Nephron progenitor cell (in vitro differentiated cells): ENCODE measurements at regions not wholly inside any gene's neighbourhood (a gene's known extent, or its start where the extent isn't known, plus 50 kb on each side); places are given as distances from the start of the nearest gene placed in this dataset.
"Not testable (repeated sequence)": the region's sequence is repeated elsewhere in the genome, so short reads cannot be mapped to it uniquely, and the experiment has no call there.

Source experiments
- DNase-seq: peaks from one replicate; pipeline ENCODE4 v3.0.0; 2021
- H3K27ac Mint-ChIP-seq: 2 replicates; pipeline ENCODE4 v1.8.0; 2021; ENCODE audit warnings: mild to moderate bottlenecking, moderate library complexity, mixed read lengths
- H3K27me3 Mint-ChIP-seq: 2 replicates; pipeline ENCODE4 v1.8.0; 2021; ENCODE audit warnings: mild to moderate bottlenecking, low read depth, mixed read lengths; ENCODE audit not compliant: poor library complexity
- H3K36me3 Mint-ChIP-seq: 2 replicates; pipeline ENCODE4 v1.8.0; 2021; ENCODE audit warnings: low read depth, mixed read lengths
- H3K4me1 Mint-ChIP-seq: 2 replicates; pipeline ENCODE4 v1.8.0; 2021; ENCODE audit warnings: mixed read lengths
- H3K4me3 Mint-ChIP-seq: 2 replicates; pipeline ENCODE4 v1.8.0; 2021; ENCODE audit warnings: mild to moderate bottlenecking, moderate library complexity, mixed read lengths
- H3K9me3 Mint-ChIP-seq: 2 replicates; pipeline ENCODE4 v1.8.0; 2021; ENCODE audit warnings: mild to moderate bottlenecking, moderate library complexity, mixed read lengths
- CTCF ChIP-seq: fragments of 200-600 bp; sonication (generic); IDR thresholded peaks from 2 replicates; pipeline ENCODE4 v1.5.0; 2021; ENCODE audit warnings: antibody characterized with exemption

DNA sequence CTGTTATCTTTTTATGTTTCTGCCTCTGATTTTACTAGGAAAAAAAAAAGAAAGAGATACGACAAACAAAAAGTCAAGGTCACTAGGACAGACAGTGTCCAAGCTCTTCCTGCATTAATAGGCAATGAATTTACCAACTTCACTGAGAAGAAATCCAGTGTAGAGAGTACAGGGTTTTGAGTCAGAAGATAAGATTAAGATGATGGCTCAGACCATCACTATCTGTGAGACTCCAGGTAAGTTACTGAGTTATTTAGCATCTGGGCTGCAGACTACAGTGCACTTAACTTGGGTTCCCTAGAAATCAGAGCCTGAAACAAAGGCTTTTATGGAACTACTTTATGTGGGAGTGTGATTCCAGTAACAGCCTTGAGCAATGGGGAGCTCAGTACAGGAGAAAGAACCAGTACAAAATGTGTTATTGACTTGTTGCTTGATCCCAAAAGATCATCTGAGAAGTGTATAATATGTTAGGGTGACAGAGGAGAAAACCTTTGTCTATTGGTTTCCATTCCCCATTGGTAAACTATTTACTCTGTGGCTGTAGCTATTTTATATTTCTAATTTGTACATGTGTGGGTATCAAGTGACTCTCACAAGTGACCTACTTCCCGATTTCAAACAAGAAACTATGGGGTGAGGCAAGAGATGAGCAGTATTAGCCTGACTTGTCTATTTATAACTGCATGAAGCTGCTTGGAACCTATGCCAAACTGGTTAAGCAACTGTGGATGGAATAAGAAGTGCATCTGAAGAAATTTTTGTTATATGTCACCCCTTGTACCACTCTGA, 395.8 kb downstream of the RAB38 start:
- H3K27me3 Mint-ChIP-seq = peaks cover 4% of the 10 kb centered on the region
- H3K9me3 Mint-ChIP-seq = peaks cover 3% of the 10 kb centered on the region
- TF ChIP-seq CTCF = no peak
- H3K4me1 Mint-ChIP-seq = no peaks in the 10 kb centered on the region
- no peaks in the 10 kb centered on the region for H3K36me3 Mint-ChIP-seq
- no peak overlapping the region for H3K4me3 Mint-ChIP-seq
- DNase-seq = no peak
- no peak overlapping the region for H3K27ac Mint-ChIP-seq

- TF ChIP-seq CTCF = no peak
- H3K9me3 Mint-ChIP-seq = peaks cover 3% of the 10 kb centered on the region
- no peaks in the 10 kb centered on the region for H3K4me1 Mint-ChIP-seq
- peaks cover 4% of the 10 kb centered on the region for H3K27me3 Mint-ChIP-seq
- no peak overlapping the region for H3K27ac Mint-ChIP-seq
- H3K36me3 Mint-ChIP-seq = no peaks in the 10 kb centered on the region
- H3K4me3 Mint-ChIP-seq = no peak overlapping the region
- DNase-seq = no peak
These were observed 396.9 kb downstream of the RAB38 start for GRCh38 chr11:87778357-87778756.

DNA sequence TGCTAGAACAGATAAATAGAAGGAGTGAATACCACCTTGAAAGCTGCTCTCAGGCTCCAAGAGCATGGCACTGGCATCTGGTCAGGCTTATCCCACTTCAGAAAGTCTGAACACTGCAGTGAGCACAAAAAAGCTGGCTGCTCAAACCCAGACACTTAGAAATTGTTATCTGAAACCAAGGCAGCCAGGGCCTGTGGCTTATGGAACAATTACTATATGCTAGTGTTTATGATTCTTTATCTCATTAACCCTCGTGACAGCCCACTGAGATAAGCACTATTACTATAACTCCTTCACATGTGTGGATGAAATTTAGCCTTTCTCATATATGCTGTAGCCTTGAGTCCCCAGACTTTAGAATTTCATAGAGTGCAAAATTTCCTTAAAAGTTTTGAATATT, 400.2 kb downstream of the RAB38 start:
- H3K9me3 Mint-ChIP-seq = no peaks in the 10 kb centered on the region
- TF ChIP-seq CTCF = no peak
- H3K27me3 Mint-ChIP-seq = no peaks in the 10 kb centered on the region
- H3K4me1 Mint-ChIP-seq = no peaks in the 10 kb centered on the region
- H3K36me3 Mint-ChIP-seq = no peaks in the 10 kb centered on the region
- H3K27ac Mint-ChIP-seq = no peak overlapping the region
- no peak overlapping the region for H3K4me3 Mint-ChIP-seq
- DNase-seq = no peak

GRCh38 chr11:87769661-87770060, 405.6 kb downstream of the RAB38 start:
- Mint-ChIP-seq H3K27me3 (no peaks in the 10 kb centered on the region), H3K36me3 (no peaks in the 10 kb centered on the region), H3K27ac (no peak overlapping the region), H3K4me1 (no peaks in the 10 kb centered on the region), H3K9me3 (no peaks in the 10 kb centered on the region), H3K4me3 (no peak overlapping the region)
- DNase-seq = no peak
- TF ChIP-seq CTCF = no peak

- Mint-ChIP-seq H3K9me3 (peaks cover 13% of the 10 kb centered on the region), H3K4me3 (no peak overlapping the region)
- no peak for TF ChIP-seq CTCF
These were observed 407.6 kb downstream of the RAB38 start for GRCh38 chr11:87767615-87768014.

DNA sequence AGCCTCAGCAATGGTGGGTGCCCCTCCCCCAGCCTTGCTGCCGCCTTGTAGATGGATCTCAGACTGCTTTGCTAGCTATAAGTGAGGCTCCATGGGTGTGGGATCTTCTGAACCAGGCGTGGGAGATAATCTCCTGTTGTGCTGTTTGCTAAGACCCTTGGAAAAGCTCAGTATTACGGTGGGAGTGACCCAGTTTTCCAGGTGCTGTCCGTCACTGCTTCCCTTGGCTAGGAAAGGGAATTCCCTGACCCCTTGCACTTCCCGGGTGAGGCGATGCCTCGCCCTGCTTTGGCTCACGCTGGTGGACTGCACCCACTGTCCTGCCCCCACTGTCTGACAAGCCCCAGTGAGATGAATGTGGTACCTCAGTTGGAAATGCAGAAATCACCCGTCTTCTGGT, 411.2 kb downstream of the RAB38 start:
- H3K27me3 Mint-ChIP-seq, H3K4me1 Mint-ChIP-seq, H3K27ac Mint-ChIP-seq, DNase-seq, H3K4me3 Mint-ChIP-seq, H3K36me3 Mint-ChIP-seq: not testable (repeated sequence)
- H3K9me3 Mint-ChIP-seq = peaks cover 23% of the 10 kb centered on the region

More at GRCh38 chr11:87767615-87768014, 407.6 kb downstream of the RAB38 start:
- Mint-ChIP-seq H3K4me1 (no peaks in the 10 kb centered on the region), H3K27me3 (no peaks in the 10 kb centered on the region), H3K36me3 (no peaks in the 10 kb centered on the region), H3K27ac (no peak overlapping the region)
- no peak for DNase-seq
